NT2/D1 (cell line): ENCODE measurements at regions not wholly inside any gene's neighbourhood (a gene's known extent, or its start where the extent isn't known, plus 50 kb on each side); places are given as distances from the start of the nearest gene placed in this dataset.

Source experiments
- YY1 ChIP-seq: IDR thresholded peaks from 2 replicates; pipeline ENCODE4 v1.6.1; 2011; ENCODE audit not compliant: insufficient read length, insufficient read depth
- ZNF274 ChIP-seq: IDR thresholded peaks from 2 replicates; pipeline ENCODE4 v1.6.1; 2011; ENCODE audit warnings: mild to moderate bottlenecking, low read depth, low read length

GRCh38 chr15:35827911-35828310, 281.9 kb upstream of the DPH6 start:
- no peak for TF ChIP-seq ZNF274
- no peak for TF ChIP-seq YY1
